GM21381 (cell line): ENCODE measurements at regions not wholly inside any gene's neighbourhood (a gene's known extent, or its start where the extent isn't known, plus 50 kb on each side); places are given as distances from the start of the nearest gene placed in this dataset.

Experiments
- ATAC-seq: cut with Tn5 transposase; IDR thresholded peaks from one replicate; pipeline ENCODE4 v1.9.1; 2021; ENCODE audit warnings: mild to moderate bottlenecking, moderate library complexity; ENCODE audit not compliant: unreplicated experiment

- no peak for ATAC-seq
Observed at GRCh38 chr4:184310881-184311709, 93.4 kb upstream of the ENPP6 start.

GRCh38 chr4:184310171-184310567 lies 92.5 kb upstream of the ENPP6 start:
- no peak for ATAC-seq

GRCh38 chr4:184309241-184310170 lies 91.8 kb upstream of the ENPP6 start:
- no peak for ATAC-seq

GRCh38 chr4:184306949-184307348 lies 89.3 kb upstream of the ENPP6 start:
- ATAC-seq: no peak

- no peak for ATAC-seq
Observed at GRCh38 chr4:184306470-184306869, 88.8 kb upstream of the ENPP6 start.

DNA sequence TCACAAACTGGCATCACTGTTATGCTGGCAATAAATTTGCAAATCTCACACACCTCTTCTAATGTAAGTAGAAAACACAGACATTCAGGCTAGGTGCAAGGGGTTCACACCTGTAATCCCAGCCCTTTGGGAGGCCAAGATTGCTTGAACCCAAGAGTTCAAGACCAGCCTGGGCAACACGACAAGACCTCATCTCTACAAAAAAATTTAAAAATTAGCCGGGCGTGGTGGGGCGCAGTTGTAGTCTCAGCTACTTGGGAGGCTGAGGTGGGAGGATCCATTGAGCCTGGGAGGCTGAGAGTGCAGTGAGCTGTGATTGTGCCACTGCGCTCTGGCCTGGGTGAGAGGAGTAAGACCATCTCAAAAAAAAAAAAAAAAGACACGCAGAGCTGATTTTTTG lies 83.1 kb upstream of the ENPP6 start:
- no peak for ATAC-seq

- ATAC-seq: no peak
Observed at GRCh38 chr4:184298254-184298653, 80.6 kb upstream of the ENPP6 start.

- ATAC-seq: no peak
Observed at GRCh38 chr4:184295206-184295605, 77.5 kb upstream of the ENPP6 start.

DNA sequence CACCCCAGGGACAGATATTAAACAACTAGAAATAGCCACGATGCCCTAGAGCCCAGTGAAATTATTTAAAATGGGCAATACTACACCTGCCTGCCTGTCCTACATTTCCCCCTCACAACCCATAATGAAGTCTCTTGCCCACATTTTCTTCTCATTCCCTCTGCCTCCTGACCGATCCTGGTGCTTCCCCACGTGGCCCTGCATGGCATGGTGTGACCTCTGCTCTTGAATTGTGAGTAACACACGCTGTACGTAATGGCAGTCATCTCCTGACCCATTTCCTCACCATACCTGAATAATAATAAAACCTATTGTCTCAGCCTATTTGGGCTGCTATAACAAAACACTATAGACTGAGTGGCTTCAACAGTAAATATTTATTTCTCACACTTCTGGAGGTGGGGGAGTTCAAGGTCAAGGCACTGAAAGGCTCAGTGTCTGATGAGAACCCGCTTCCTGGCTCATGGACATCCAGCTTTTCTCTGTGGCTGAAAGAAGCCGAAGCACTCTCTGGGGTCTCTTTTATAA lies 77.0 kb upstream of the ENPP6 start:
- no peak for ATAC-seq

DNA sequence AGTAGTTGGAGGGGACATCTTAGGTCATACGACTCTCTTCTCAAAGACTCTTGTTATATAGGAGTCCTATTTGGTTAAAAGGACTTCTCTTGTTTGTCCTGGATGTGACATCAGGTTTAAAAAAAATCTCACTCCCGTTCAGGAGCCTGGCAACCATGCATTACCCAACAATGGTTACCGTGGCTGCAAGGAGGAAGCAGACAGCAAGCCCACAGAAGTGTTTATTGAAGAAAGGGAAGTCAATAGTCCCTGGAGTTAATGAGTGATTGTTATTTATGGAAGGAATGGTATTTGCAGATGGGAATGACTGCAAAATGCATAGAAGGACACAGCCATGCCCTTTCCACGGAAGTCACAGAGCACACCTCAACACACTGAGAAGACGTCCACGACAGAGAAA lies 75.9 kb upstream of the ENPP6 start:
- no peak for ATAC-seq

GRCh38 chr4:184292877-184293276 lies 75.2 kb upstream of the ENPP6 start:
- no peak for ATAC-seq

DNA sequence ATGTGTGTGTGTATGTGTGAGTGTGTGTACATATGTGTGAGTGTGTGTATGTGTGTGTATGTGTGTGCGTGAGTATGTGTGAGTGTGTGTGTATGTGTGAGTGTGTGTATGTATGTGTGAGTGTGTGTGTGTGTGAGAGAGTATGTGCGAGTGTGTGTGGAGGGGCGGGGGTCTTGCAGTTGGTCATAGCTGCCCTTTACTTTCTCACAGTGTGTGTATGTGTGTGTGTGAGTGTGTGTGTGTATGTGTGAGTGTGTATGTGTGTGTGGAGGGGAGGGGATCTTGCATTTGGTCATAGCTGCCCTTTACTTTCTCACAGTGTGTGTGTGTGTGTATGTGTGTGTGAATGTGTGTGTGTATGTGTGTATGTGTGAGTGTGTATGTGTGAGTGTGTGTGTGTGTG lies 74.8 kb upstream of the ENPP6 start:
- ATAC-seq: no peak

DNA sequence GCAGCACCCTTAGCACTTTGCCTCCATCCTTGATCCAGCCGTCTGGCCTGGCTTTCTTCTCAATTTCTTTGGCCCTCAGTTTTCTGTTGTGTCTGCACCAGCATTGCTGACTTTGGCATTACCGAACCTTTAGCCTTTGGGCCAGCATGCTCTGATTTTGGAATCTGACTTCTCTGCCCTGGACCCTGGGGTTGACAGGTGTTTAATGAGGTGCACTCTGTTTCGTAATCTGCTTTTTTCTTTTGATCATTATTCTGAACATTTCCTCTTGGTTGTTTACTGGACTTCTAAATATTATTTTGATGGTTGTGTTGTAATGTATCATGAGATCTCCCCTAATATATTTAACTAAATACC lies 71.5 kb upstream of the ENPP6 start:
- ATAC-seq: no peak

DNA sequence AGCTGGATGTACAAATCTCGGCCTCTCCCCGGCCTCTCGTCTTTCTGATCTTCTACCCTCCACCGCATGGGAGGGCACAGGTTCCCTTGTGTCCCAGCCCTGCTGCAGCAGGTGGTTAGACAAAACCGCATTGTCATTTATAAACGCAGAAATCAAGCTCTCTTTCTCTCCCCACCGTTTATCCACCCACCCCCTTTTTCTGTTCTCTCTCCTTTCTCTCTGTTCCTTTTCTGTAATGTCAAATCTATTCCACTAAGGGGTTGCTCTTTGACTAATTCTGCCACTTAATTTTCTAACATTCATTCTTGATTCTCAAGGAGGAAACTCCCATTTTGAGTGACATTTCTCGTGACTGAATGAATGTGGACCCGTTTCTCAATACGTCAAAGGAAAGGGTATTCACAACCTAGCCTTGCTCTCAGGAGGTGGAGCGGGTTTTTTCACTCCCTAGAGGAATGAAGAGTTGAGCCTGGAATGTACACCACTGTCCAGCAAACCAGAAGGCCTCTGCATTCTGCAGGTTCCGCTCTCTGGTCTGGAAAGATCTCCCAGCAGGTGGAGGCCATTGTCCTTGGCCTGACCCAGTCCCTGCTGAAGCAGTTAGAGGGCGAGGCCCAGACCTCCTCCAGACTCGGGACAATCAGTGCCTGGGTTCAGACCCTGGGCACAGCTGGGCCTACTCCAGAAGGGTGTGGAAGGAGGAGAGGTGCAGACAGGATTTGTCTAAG lies 70.9 kb upstream of the ENPP6 start:
- peak; percentile 57 for ATAC-seq

DNA sequence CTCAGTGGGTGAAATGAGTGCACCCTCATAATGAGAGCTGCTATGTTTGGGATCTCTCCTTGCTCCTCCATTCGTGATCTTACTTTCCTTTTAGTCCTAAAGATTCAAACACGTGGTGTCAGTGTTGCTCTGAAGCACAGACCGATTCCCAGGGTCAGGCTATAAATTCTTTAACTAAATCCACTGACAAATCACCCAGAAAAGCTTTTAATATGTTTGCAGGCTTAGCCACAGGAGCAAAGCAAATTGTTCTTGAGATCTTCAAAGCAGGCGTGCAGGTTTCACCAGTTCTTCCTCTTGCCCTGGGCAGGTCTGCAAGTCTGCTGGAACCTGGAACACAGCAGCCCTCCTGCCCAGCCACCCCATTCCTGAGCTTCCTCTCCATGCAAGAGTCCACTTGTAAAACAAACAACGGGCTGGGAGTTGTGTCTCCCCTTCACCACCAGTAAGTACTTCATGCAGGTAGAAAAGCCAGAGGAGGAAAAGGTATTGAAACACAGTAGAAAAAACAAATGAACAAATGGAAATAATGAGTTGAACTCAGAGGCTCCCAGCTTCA lies 70.1 kb upstream of the ENPP6 start:
- no peak for ATAC-seq

DNA sequence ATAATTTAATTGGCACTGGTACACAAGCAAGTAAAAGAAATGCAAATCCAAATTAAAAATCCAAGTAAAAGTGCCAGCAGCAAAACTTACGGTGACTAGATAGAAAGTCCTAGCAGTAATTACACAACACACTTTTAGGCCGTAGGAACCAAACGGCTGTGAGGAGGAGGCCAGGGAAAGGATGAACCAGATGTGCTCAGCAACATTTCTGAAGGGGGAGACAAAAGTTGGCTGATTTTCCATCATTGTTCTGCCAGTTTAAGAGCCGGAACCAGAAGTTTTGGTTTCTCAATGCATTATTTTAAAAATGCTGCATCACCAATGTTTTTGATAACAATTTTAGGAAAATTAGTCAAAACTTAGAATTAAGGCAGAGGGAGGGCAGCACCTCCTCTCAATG lies 68.7 kb upstream of the ENPP6 start:
- ATAC-seq: no peak

- ATAC-seq: no peak
Observed at GRCh38 chr4:184284742-184285141, 67.1 kb upstream of the ENPP6 start.

GRCh38 chr4:184284336-184284690 lies 66.6 kb upstream of the ENPP6 start:
- no peak for ATAC-seq

DNA sequence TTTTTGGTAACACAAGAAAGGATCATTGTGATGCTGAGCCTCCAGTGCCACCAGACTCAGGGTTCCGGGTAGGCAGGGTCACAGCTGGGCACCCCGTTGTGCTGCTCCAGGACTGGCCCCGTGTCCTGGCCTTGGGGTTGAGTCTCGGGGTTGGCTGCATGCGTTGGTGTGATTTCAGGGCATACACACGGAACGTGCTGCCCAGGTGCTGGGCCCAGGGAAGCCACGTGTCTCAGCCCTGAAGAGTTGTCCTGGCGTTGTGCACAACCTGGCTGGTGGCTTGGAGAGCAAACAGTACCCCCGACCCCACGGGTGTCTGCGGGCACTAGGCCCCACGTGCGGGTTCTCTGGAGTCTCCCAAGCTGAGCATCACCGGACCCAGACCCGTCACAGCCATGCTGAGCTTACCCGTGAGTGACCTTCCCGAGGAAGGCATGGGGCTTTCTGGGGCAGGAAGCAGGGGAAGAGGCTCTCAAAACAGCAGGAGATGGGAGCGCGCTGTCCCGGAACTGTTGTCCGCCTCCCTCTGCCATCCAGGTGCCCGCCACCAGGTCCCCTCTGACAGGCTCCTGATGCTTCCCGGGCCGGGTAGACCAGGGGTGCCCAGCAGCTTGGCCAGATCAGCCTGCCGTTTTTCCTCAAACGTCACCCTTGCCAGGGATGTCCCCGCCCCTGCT lies 66.1 kb upstream of the ENPP6 start:
- ATAC-seq: no peak

GRCh38 chr4:184282895-184283654 lies 65.4 kb upstream of the ENPP6 start:
- peak; percentile 52 for ATAC-seq
